ENCODE measurements at regions not wholly inside any gene's neighbourhood (a gene's known extent, or its start where the extent isn't known, plus 50 kb on each side); places are given as distances from the start of the nearest gene placed in this dataset.

DNA sequence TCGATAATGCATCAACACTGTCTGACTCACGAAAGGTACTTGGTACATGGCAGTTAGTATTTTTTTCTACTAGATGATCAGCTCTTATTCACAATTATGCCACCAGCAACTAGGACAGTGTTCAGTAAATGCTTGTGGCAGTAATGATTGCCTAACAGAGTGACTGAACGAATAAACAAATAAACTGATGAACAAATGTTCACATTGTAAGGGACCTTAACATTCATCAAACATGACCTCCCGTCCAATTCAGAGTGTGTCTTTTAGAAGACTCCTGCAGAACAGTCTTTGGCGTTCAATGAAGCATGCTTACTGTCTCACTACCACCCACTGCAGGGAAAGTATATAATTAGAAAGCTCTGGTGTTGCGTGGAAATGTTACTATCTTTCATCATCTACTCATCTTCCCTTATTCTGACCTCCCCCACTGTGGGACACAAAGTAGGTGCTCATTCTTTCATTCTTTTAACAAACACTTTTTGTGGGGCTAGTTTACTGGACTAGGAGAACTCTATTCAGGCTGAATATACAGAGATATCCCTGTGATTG, 319.3 kb downstream of the RAB28 start:
- no peak overlapping the region for H2AK9ac ChIP-seq (replicated peaks; ENCODE audit: low read depth, low read length, poor library complexity)
- WGBS, 2 experiments (ENCODE audit: extremely low coverage in 2 of 2, insufficient read length in 1 of 2) = no CpG with 5 or more reads among the region's 6 CpGs
- H2BK120ac ChIP-seq (ENCODE audit: low read depth, low read length) = no peak overlapping the region
- POLR2A ChIA-PET (ENCODE audit: unreplicated experiment) = no interaction called here
- TF ChIP-seq, protein P1, sequence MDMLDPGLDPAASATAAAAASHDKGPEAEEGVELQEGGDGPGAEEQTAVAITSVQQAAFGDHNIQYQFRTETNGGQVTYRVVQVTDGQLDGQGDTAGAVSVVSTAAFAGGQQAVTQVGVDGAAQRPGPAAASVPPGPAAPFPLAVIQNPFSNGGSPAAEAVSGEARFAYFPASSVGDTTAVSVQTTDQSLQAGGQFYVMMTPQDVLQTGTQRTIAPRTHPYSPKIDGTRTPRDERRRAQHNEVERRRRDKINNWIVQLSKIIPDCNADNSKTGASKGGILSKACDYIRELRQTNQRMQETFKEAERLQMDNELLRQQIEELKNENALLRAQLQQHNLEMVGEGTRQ (IDR thresholded peaks at IDR 0.05; ENCODE audit: low read depth, low read length) = no peak
- TF ChIP-seq NFE2L2 (IDR thresholded peaks at IDR 0.05; ENCODE audit: low read depth, low read length) (no peak), CEBPB (IDR thresholded peaks at IDR 0.05; ENCODE audit: low read depth, low read length) (no peak), POLR2A (IDR thresholded peaks at IDR 0.05; ENCODE audit: low read depth, low read length) (no peak), SMC3 (IDR thresholded peaks at IDR 0.05; ENCODE audit: low read depth, low read length) (no peak), MAZ (IDR thresholded peaks at IDR 0.05; ENCODE audit: borderline replicate concordance, low read depth, low read length) (no peak), RCOR1 (IDR thresholded peaks at IDR 0.05; ENCODE audit: insufficient replicate concordance, low read length) (no peak), RFX5 (IDR thresholded peaks at IDR 0.05; ENCODE audit: low read depth, low read length) (no peak)
- TF ChIP-seq, protein P2, sequence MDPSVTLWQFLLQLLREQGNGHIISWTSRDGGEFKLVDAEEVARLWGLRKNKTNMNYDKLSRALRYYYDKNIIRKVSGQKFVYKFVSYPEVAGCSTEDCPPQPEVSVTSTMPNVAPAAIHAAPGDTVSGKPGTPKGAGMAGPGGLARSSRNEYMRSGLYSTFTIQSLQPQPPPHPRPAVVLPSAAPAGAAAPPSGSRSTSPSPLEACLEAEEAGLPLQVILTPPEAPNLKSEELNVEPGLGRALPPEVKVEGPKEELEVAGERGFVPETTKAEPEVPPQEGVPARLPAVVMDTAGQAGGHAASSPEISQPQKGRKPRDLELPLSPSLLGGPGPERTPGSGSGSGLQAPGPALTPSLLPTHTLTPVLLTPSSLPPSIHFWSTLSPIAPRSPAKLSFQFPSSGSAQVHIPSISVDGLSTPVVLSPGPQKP (IDR thresholded peaks at IDR 0.05; ENCODE audit: borderline replicate concordance, low read depth, low read length) = no peak
- H3K4me1 ChIP-seq (ENCODE audit: control insufficient read depth, insufficient read depth, low read length) = no peaks in the 10 kb centered on the region
- peaks cover 12% of the 10 kb centered on the region for H3K9me3 ChIP-seq (ENCODE audit: control insufficient read depth, insufficient read depth, low read length)
- H4K8ac ChIP-seq (ENCODE audit: low read depth in 2 of 2, low read length in 2 of 2) = no peak overlapping the region
- H2AK5ac ChIP-seq (ENCODE audit: low read depth, low read length) = no peak overlapping the region
- H3K9me1 ChIP-seq (ENCODE audit: insufficient read depth, low read length) = no peaks in the 10 kb centered on the region
- no peak overlapping the region for H2BK15ac ChIP-seq (ENCODE audit: low read depth, low read length)
- H3K56ac ChIP-seq (ENCODE audit: extremely low read depth, insufficient read depth, low read length) = no peak overlapping the region
- dilution Hi-C loops (cut with HindIII; ENCODE audit: low sequenced_read_pairs, unreplicated experiment) = no loop called here
- no TSS peak for BruUV-seq (replicated peaks)
- H3K27ac ChIP-seq (ENCODE audit: insufficient read depth, low read length) = no peak overlapping the region
- no peak overlapping the region for H3K18ac ChIP-seq (ENCODE audit: low read depth, low read length)
- H4K91ac ChIP-seq (ENCODE audit: insufficient read depth, low read depth, low read length) = no peak overlapping the region
- no peaks in the 10 kb centered on the region for H4K20me1 ChIP-seq (ENCODE audit: insufficient read depth, low read length)
- no peaks in the 10 kb centered on the region for H3K79me1 ChIP-seq (ENCODE audit: low read depth in 1 of 2, low read length in 2 of 2)
- no peak overlapping the region for H3K4ac ChIP-seq (ENCODE audit: low read depth, low read length)
- CTCF ChIA-PET = no interaction called here
- no peaks in the 10 kb centered on the region for H3K36me3 ChIP-seq (ENCODE audit: control insufficient read depth, insufficient read depth, low read length)
- no peak overlapping the region for H4K5ac ChIP-seq (ENCODE audit: low read depth, low read length)
- H3K27me3 ChIP-seq (ENCODE audit: control insufficient read depth, insufficient read depth, low read length) = no peaks in the 10 kb centered on the region
- H2AFZ ChIP-seq (replicated peaks; ENCODE audit: low read length, poor library complexity) = no peak overlapping the region
- ATAC-seq (ENCODE audit: low read depth) (no peak), DNase-seq (no peak)
- no peak overlapping the region for H2BK20ac ChIP-seq (ENCODE audit: low read depth, low read length)
- H3K23ac ChIP-seq (ENCODE audit: low read depth, low read length) = no peak overlapping the region
- no peak overlapping the region for H3K4me3 ChIP-seq (ENCODE audit: insufficient read depth, low read depth, low read length)
- H2BK5ac ChIP-seq (ENCODE audit: low read depth, low read length, poor library complexity, severe bottlenecking) = no peak overlapping the region
- in situ Hi-C loops (cut with MboI; ENCODE audit: low sequenced_read_pairs) = no loop called here
- intact Hi-C loops (cut with micrococcal nuclease) = no loop called here
- no peak overlapping the region for H3K4me2 ChIP-seq (ENCODE audit: low read depth, low read length)
- no peak overlapping the region for H3K9ac ChIP-seq (ENCODE audit: low read depth, low read length)
- no peak overlapping the region for H3K14ac ChIP-seq (replicated peaks; ENCODE audit: low read depth, low read length)
